Kidney (tissue), 13 donors: ENCODE measurements at regions not wholly inside any gene's neighbourhood (a gene's known extent, or its start where the extent isn't known, plus 50 kb on each side); places are given as distances from the start of the nearest gene placed in this dataset.
A peak's percentile ranks its signal among the peaks of the same experiment; 100 is the strongest.

Experiments used
- DNase-seq, 5 donors: peaks; one replicate each; pipeline ENCODE4 v3.0.0-alpha.2; 2013 to 2020
- FAIRE-seq: peaks from 2 replicates; lab custom pipeline; 2012; peaks lifted over from hg19 to GRCh38; lab: Jason Lieb, UNC
- H3K27ac ChIP-seq, 2 donors: one replicate each; pipeline ENCODE4 v1.7.0; 2013; ENCODE audit warnings: low read depth in 2 of 2, low read length in 2 of 2, inconsistent platforms in 1 of 2
- H3K27me3 ChIP-seq: one replicate; pipeline ENCODE4 v1.7.1; 2013; ENCODE audit warnings: low read length, inconsistent platforms; ENCODE audit not compliant: control insufficient read depth, insufficient read depth
- H3K36me3 ChIP-seq, 3 donors: one replicate each; pipeline versions ENCODE4 v1.7.0 to v1.7.1; 2013; ENCODE audit warnings: low read length in 3 of 3, control low read depth in 1 of 3, inconsistent platforms in 1 of 3; ENCODE audit not compliant: insufficient read depth in 3 of 3, control insufficient read depth in 2 of 3
- H3K4me1 ChIP-seq, 3 donors: one replicate each; pipeline versions ENCODE4 v1.7.0 to v1.7.1; 2013; ENCODE audit warnings: low read length in 3 of 3, inconsistent platforms in 1 of 3, low read depth in 1 of 3; ENCODE audit not compliant: control insufficient read depth in 2 of 3, insufficient read depth in 2 of 3
- H3K4me3 ChIP-seq, 3 donors: one replicate each; pipeline versions ENCODE4 v1.7.0 to v1.8.1; 2013; ENCODE audit warnings: low read length in 3 of 3, control low read depth in 1 of 3, inconsistent platforms in 1 of 3
- H3K9ac ChIP-seq, 3 donors: one replicate each; pipeline versions ENCODE4 v1.7.0 to v1.7.1; 2013; ENCODE audit warnings: low read length in 3 of 3, control low read depth in 1 of 3, inconsistent platforms in 1 of 3
- H3K9me3 ChIP-seq, 3 donors: one replicate each; pipeline versions ENCODE4 v1.7.0 to v1.7.1; 2013; ENCODE audit warnings: low read length in 3 of 3, control low read depth in 1 of 3, inconsistent platforms in 1 of 3; ENCODE audit not compliant: control insufficient read depth in 2 of 3, insufficient read depth in 1 of 3
- intact Hi-C: fragments of 100-400 bp; cut with DNase I; formaldehyde crosslinking; loops from one replicate; pipeline ENCODE4 v1.11.1; 2022
- TF ChIP-seq, protein P1 (sequence below): IDR thresholded peaks from 3 replicates; pipeline ENCODE4 v1.5.1; 2012; ENCODE audit warnings: mild to moderate bottlenecking, moderate library complexity, borderline replicate concordance; ENCODE audit not compliant: insufficient read depth; ENCODE audit errors: extremely low read depth
- donor health status: control.
- donor health status: control.
- donor health status: control.
- donor health status: control.
- donor health status: control.
- donor health status: DM: yes; HTN: yes; CAD: no.
- donor health status: Normal renal cell carcinoma (clear cell type).

GRCh38 chr11:16615480-16615879 lies 123.0 kb upstream of the C11orf58 start:
- Histone ChIP-seq H3K27ac (no peak overlapping the region), H3K4me1 (peaks cover 0 to 10% (median 0%) of the 10 kb centered on the region in 3 donors), H3K27me3 (peaks cover 28% of the 10 kb centered on the region), H3K9ac (no peak overlapping the region), H3K36me3 (no peaks in the 10 kb centered on the region), H3K9me3 (no peaks in the 10 kb centered on the region), H3K4me3 (no peak overlapping the region)
- no peak for FAIRE-seq
- intact Hi-C loops, result no loop called here
- TF ChIP-seq, protein P1, sequence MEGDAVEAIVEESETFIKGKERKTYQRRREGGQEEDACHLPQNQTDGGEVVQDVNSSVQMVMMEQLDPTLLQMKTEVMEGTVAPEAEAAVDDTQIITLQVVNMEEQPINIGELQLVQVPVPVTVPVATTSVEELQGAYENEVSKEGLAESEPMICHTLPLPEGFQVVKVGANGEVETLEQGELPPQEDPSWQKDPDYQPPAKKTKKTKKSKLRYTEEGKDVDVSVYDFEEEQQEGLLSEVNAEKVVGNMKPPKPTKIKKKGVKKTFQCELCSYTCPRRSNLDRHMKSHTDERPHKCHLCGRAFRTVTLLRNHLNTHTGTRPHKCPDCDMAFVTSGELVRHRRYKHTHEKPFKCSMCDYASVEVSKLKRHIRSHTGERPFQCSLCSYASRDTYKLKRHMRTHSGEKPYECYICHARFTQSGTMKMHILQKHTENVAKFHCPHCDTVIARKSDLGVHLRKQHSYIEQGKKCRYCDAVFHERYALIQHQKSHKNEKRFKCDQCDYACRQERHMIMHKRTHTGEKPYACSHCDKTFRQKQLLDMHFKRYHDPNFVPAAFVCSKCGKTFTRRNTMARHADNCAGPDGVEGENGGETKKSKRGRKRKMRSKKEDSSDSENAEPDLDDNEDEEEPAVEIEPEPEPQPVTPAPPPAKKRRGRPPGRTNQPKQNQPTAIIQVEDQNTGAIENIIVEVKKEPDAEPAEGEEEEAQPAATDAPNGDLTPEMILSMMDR, result no peak
- DNase-seq, result no peak

- Histone ChIP-seq H3K4me1 (peaks cover 0 to 10% (median 0%) of the 10 kb centered on the region in 3 donors), H3K36me3 (no peaks in the 10 kb centered on the region), H3K4me3 (peak overlapping the region; percentile 51 to 70 (median 53)), H3K27me3 (peaks cover 42% of the 10 kb centered on the region), H3K9ac (peak overlapping the region in 2 of 3 donors; percentile 23 to 38), H3K27ac (no peak overlapping the region), H3K9me3 (no peaks in the 10 kb centered on the region)
- DNase-seq (peak; percentile 94 to 96 (median 94)), FAIRE-seq (no peak)
- TF ChIP-seq, protein P1, result peak; percentile 94
- intact Hi-C loops, result no loop called here
These were observed 124.7 kb upstream of the C11orf58 start for GRCh38 chr11:16613512-16614381.

DNA sequence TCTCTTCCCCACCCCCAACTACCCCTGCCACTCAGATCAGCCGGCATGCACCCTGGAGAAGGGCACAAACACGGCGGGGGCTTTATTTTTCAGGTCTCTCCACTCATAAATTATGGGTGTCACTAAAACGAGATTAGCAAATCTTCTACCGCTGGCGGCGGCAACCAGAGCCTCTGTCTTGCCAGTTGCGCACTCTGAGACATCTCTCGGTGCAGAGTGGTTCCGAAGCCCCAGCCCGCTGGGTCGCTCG lies 125.3 kb upstream of the C11orf58 start:
- H3K27ac ChIP-seq, result no peak overlapping the region
- H3K9me3 ChIP-seq, result no peaks in the 10 kb centered on the region
- no peak for FAIRE-seq
- H3K4me1 ChIP-seq, result peaks cover 0 to 10% (median 0%) of the 10 kb centered on the region in 3 donors
- intact Hi-C loops, result no loop called here
- peaks cover 42% of the 10 kb centered on the region for H3K27me3 ChIP-seq
- TF ChIP-seq, protein P1, result no peak
- peak in 2 of 5 donors; percentile 43 to 77 for DNase-seq
- H3K36me3 ChIP-seq, result no peaks in the 10 kb centered on the region
- H3K9ac ChIP-seq, result no peak overlapping the region
- H3K4me3 ChIP-seq, result peak overlapping the region; percentile 47 to 70 (median 50)
